DMS79 treated with DMSO at 0.1 percent for 48 hours (cell line): ENCODE measurements at regions not wholly inside any gene's neighbourhood (a gene's known extent, or its start where the extent isn't known, plus 50 kb on each side); places are given as distances from the start of the nearest gene placed in this dataset.
"Not testable (repeated sequence)": the region's sequence is repeated elsewhere in the genome, so short reads cannot be mapped to it uniquely, and the experiment has no call there.

Experiments
- DNase-seq: peaks from one replicate; lab custom pipeline; 2025; lab: John Stamatoyannopoulos, UW

DNA sequence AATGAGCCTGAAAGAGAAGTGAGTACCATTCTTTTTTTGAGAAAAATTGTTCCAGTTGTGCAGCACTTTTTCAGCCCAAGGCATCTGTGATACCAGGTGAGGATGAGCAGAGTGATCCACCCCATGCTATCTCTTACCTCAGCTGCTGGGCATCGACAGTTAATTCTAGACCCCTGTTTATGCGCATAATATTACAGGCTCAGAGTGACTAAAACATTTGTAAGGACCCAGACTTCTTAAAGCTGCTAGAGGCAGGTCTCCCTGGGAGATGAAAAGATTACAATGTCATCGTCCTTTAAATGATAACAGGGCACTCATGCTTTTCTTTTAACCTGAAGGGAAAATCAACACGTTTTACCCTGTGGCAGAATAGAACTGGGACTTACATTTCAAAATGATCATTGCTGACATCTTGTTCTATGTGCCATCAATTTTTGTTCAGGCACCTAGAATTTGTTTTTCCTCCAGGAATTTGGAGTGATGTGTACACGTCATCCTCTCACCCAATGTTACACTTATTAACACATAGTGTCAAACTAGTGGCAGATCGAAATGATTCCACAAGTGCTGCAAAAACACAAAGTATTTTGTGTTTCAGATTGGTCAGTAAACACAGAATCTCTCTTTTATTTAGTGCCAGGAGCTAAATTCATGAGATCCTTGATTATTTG lies 684.6 kb downstream of the UTRN start:
- DNase-seq, result no peak

DNA sequence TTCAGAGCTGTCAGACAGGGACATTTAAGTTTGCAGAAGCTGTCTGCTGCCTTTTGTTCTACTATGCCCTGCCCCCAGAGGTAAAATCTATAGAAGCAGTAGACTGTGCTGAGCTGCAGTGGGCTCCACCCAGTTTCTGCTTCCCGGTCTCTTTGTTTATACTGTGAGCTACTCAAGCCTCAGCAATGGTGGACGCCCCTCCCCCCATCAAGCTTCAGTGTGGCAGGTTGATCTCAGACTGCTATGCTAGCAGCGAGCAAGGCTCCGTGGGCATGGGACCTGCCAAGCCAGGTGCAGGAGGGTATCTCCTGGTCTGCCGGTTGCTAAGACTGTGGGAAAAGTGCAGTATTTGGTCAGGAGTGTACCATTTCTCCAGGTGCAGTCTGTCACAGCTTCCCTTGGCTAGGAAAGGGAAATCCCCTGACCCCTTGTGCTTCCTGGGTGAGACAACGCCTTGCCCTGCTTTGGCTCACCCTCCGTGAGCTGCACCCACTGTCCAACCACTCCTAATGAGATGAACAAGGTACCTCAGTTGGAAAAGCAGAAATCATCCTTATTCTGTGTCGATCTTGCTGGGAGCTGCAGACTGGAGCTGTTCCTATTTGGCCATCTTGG lies 692.2 kb downstream of the UTRN start:
- not testable (repeated sequence) for DNase-seq

DNA sequence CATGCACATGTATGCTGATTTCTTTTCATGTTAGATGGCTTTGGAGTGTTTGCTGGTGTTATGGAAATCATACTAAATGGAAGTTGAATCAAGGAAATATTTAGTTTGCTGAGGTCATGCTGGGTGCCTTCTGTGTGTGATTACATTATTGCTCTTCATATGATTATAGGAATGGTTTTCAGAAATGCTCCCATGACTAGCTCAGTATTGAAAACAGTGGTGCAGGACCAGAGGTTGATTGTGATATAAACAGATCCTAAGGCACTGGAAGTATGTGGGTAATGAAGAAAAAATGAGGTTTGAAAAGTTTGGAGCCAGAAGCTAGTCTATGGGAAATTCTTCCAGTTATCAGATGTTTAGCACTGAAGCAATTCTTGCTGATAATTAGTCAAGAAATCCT lies 693.1 kb downstream of the UTRN start:
- no peak for DNase-seq

DNA sequence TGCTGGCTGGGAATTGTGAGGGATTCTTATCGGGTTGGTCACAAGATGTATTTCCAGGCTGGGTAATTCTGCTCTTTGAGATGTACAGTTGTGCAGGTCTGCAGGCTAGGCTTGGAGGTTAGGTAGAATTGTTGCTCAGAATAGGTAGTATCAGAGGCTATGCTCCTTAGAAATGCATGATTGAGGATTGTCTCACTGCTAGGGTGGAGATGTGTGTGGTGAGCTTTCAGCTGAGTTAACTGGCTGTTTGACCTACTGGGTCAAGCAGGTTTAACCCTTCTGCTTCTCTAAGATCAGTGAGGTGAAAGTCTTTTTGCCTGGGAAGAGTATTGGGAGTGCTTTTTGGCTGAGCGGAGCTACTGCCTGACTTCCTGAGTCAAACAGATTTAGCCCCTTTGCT lies 701.1 kb downstream of the UTRN start:
- DNase-seq, result no peak

DNA sequence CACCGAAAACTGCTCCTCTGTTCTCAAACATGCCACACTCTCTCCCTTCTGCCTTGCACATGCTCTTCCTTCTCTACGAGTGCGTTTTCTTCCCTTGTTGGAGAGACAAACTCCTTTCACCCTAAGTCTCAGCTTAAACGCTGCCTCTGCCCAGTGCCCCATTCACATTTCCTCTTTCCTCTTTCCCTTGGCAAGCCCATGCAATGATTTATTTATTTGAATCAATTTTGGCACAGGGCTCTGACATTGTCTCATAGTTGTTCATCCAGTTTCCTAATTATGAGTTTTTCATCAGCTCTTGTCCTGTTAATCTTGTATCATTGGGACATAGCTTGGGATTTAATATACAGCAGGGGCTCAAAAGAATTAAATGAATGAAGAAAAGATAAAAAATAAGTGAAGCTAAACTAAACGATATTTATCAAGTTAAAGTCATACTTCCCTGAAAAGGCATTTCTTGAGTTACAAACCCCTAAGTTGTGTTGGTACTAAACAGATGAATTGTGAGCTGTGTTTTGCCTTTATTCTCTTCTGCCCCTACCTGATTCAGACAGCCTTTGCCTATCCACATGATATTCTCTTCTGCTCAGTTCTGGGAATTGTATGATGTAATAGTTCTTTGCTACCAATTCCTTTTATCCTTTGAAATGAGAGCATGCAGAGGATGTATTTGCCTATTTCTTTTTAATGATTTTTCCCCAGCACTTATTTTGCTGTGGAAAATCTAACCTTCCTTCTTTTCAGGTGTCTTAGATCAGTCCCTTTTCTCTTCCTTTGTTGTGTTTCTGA lies 704.4 kb downstream of the UTRN start:
- no peak for DNase-seq

DNA sequence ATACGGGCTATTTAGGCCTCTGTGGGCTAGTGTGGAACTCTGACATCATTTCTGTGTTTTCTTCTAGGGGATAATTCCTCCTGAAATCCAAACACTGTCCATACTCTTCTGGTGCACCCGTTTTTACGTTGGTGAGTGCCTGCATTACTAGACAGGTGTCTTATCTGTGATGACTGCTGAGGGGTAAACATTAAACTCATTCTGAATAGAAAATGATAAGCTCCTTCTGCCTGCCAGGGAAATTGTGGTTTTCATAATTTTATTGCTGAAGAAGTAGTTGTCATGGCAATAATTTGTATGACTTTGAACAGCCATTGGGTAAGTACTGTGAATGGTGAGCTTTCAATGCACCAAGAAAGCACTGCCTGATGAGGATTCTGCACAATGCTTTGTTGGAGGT lies 705.6 kb downstream of the UTRN start:
- DNase-seq, result no peak

DNA sequence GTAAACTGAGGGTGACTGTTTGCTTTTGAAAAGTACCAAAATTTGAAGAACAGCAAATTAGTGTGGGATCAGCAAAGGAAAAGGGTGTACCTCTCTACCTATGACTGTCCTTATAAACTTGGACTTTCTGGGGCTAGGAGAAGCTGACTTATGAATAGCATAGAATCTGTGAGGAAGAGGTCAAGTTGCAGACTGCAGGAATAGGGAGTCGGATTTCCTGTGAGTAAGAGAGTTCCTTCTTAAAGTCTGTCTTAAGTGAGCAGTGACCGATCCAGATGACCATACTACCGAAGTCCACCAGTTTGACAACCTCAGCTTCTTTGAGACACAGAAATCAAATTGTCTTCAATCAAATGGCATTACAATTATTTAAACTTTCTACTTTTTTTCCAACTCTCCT lies 708.7 kb downstream of the UTRN start:
- no peak for DNase-seq

DNA sequence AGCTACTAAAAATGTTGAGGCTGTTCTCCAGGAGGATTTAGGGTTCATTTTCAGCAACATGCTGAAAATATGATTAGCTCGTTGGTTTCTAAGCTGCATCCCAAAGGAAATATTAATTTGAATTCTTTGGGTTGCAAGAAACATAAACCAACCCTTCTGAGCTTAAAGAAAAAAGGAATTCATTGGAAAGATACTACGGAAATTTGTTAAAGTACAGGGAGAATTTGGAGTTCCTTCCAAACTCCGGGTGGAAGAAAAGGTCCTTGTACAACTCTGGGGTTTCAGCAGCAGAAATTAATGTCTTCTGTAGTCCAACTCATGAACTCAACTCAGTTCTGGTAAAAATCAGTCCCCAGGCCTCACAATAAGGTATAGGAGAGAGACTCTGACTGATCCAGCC lies 712.9 kb downstream of the UTRN start:
- DNase-seq, result no peak

DNA sequence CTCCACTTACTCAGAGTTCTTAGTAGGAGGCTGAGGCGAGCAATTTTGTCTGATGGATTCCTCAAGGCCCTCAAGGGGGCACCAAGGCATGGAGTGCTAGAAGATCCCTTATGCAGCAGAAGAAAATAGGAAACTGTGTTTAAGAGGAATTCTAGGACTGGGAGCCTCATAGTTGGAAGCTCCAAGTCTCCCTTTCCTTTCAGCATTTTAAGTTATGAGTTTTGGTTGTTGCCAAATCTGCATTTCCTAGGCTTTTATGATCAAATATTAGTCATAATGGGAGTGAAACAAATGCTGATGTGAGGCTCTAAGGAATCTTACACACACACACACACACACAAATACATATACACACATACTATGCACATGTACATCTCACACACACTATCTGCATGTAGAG lies 714.0 kb downstream of the UTRN start:
- no peak for DNase-seq

DNA sequence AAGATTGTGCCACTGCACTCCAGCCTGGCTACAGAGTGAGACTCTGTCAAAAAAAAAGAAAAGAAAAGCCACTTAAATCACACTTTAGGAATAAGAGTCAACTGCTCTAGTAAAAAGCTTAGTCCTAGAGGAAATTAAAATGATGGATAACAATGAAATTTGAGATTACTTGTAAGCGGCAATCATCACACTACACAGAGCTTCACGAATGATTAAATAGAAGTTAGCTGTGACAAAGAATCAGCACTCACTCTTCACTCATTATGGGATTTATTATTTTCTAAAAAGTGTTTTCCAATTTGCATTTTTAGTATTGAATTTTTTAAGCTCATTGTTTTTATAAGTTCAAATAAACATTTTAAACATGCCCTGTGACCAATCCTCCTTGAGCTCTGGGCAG lies 718.0 kb downstream of the UTRN start:
- DNase-seq, result no peak

DNA sequence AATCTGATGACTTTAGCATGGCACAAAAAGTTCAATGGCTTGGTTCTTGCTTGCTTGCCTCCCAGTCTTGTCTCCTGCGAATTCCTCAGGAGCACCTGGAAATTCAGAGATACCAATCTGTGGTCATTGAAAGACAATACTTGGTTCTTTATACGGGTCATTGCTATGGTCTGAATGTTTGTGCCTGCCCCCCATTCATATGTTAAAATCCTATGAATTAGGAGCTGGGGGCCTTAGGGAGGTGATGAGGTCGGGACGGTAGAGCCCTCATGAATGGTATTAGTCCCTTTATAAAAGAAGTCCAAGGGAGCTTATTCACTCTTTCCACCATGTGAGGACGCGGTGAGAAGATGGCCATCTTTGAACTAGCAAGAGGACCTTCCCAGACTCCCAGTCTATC lies 721.8 kb downstream of the UTRN start:
- no peak for DNase-seq

DNA sequence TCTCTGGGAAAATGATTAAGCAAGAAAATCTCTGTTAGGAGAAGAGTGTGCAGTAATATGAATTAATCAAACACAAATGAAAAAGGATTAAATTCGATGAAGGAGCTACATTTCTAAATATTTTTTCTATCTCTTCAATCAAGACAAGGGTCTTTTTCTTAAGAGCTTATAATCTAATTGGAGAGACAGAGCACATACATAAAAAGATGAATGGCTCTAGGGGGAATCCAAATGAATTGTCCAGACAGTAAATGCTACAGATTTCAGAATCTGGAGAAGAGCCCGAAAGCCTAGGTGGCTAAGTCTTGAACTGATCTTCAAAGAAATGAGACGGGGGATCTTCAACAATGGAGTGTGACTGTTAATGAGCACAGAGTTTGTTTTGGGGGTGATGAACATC lies 723.6 kb downstream of the UTRN start:
- no peak for DNase-seq

DNA sequence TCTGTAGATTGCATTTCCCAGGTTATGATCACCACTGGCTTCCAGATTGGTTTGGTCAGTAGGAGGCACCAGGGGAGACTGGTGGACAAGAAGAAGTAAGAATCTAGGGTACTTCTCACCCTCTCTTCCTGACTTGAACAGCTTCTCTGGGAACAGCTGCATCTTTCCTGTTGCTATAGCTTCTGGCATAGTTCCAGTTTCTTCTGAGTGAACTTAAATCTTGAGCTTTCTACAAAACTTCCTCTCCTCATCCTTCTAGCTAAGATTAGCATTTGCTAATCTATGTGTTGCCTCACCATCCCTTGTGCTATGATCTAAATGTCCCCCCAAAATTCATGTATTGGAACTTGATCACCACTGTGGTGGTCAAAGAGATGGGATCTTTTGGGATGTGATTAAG lies 724.6 kb downstream of the UTRN start:
- no peak for DNase-seq

DNA sequence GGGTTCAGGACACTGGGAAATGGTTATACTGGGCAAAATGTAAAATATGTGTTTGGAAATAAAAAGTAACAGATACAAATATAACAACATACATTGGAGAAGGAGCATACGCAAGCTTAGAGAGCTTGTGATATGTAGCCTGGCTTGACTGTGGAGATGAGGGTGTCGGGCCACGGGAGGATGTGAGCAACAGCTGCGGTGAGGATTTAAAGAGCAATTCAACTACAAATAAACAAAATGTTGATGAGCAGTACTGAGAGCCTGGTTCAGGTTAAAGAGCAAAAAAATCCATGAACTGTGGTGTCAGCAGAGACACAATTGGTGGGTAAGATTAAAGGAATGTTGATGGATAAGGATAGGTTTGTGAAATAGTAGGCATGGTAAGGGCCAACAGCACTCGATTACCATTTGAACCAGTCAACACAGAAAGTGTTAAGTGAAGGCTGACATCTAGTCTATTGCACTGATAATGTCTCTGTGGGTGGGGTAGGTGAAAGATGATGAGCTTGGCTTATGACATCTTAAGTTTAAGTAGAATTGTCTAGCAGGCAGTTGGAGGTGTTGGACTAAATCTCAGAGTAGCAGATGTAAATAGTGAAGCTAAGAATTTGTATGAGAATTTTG lies 723.2 kb downstream of the EPM2A start:
- DNase-seq, result no peak

DNA sequence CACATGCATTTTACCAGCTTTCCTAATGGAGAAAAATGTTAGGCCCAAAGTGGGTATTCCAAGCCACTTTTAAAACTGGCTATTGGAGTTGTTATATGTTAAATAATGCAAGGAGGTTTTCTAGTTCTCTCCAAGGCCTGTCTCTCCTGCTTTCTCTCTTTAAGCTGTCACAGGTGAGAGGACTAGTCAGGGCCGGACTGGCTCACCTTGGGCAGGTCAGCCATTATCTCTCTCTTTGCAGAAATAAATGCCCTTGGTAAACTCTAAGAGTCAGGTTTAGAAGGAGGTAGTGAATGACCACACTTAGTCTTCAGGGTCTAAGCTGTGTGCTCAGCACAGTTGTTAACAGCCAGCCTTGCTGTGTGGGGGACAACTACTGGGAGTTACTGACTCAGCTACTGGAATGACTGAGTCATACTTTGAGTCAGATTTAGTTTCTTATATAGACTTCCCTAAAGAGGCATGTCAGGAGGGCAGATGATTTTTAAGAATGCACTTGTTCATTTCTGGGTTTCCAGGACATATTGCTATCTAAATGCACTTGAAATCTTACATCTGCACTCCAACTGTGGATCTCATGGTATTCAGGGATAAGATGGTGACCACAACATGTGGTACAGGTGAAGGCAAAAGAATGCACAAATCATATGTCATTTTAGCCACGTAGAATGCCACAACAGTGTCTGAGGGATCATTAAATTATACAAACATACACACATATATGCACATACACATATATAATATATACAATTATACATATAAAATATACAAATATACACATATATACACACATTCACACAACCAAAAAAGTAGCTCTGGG lies 719.4 kb downstream of the EPM2A start:
- DNase-seq, result no peak

DNA sequence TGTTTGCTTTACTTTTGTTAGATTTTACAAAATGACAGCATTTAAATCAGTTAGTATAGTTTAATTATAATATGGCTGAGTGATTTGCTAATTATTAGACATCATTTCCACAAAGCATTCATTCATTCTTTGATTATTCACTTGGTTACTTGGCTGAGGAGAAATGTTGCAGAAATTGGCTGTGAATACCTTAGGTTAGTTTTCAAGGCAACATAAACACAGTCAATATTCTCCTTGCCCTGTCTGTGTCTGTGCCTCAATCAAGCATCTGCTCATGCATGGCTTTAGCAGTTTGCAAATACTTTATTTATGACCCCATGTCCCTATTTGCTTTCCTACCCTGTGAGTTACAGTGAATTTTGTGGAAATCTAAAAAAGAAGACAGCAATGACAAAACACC lies 718.3 kb downstream of the EPM2A start:
- DNase-seq, result no peak

DNA sequence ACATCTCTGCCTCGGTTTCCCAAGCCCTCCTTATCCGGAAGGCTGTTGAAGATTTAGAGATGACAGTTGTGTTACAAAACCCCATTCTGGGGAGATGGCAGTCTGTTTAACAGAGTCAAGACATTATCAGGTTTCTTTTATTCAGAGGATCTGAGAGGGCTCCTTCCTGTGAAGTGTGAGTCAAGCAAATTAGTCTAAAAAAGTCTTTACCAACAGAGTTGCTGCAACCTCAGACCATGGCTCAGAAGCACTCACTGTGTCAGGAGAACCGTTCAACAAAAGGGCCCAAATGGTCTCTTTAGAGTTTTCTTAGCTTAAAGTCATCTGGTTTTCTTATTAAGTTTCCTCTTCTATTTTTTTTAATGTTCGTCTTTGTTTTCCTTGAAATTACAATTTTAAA lies 717.8 kb downstream of the EPM2A start:
- no peak for DNase-seq

DNA sequence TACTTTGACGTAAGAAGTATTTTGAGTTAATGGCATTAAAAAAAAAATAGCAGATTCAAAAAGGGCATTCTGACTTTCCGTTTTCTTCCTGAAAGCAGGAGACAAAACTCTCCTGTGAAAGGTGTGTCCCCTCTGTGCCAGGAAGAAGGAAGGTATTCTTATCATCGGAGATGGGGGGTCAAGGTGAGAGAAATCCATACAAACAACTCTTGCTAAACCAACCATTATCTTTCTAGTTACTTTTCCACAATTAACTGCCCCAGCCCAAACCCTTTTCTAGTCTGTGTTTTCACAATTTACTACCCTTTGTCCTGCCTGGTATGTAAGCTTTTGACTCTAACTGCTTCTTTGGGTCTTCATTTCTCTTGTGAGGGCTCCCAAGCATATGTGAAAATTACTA lies 717.3 kb downstream of the EPM2A start:
- no peak for DNase-seq

DNA sequence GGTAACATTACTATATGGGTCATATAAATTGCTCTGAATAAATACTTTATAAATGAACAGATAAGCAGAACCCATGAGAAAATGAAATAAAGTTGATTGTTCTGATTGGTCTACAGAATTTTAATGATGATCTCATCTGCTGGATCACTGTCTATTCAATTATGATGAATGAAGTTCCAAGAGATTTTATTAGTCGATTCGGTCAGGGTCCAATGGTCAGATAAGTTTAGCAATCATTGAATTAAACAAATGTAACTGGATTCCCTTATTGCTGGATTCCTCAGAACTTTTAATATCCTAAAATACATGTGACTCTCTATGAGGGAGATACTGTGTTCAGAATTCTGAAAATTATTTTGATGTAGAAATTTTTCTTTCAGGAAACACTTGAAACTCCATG lies 715.2 kb downstream of the EPM2A start:
- no peak for DNase-seq

DNA sequence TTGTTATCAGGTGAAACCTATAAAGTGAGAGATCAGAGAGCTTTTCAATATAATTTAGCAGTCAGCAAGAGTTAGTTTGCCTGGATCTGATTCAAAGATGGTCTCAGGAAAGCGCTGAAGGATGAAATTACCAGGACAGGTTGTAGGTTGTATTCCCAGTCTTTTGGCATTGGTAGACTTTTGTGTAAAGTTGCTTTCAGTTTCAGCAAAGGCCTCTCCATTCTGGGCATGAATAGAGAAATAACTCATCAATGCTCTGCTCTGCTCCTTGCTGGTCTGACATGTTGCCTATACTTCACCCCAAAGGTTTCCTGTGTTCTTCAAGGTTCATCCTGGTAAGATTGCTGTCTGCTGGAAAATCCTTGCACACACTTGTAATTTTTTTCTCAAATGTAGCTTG lies 714.8 kb downstream of the EPM2A start:
- no peak for DNase-seq

DNA sequence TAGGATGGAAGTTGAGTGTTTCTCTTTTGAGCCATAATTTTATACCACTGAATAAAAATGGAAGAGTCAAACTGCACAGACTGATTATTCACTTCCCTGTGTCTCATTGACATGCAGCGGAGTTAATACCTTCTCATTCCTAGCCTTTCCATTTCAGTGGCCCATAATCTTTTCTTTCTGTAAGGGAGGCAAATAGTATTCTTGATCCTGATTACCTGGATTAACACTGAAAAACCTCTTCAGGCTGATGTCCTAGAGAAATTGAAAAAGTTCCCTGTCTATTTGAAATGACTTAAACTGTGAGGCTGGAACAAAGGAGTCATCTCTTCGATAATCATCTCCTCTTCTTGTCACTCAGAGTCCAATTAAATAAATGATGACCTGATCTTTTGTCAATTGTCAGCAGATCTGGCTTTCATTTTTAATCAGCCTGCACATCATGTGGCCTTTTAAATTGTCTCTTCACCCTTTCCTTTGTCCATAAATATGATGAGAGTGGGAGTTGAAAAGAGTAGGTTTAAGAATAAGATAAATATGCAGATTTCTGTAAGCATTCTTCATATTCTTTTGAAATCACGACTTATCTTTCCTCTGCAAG lies 713.0 kb downstream of the EPM2A start:
- no peak for DNase-seq
